ENCODE measurements at regions not wholly inside any gene's neighbourhood (a gene's known extent, or its start where the extent isn't known, plus 50 kb on each side); places are given as distances from the start of the nearest gene placed in this dataset.
"Not testable (repeated sequence)": the region's sequence is repeated elsewhere in the genome, so short reads cannot be mapped to it uniquely, and the experiment has no call there.

GRCh38 chr4:45420091-45420674 is 693.8 kb upstream of the GNPDA2 start:
- TF ChIP-seq CTCF, POLR2A (IDR thresholded peaks at IDR 0.05): not testable (repeated sequence)
